Endothelial cell (in vitro differentiated cells): ENCODE measurements at regions not wholly inside any gene's neighbourhood (a gene's known extent, or its start where the extent isn't known, plus 50 kb on each side); places are given as distances from the start of the nearest gene placed in this dataset.

ENCODE experiments used
- DNase-seq: peaks from one replicate; pipeline ENCODE4 v3.0.0; 2021; ENCODE audit warnings: low spot score
- H3K27ac Mint-ChIP-seq: one replicate; pipeline ENCODE4 v1.8.0; 2021; ENCODE audit warnings: mixed read lengths, inconsistent platforms; ENCODE audit not compliant: unreplicated experiment
- H3K27me3 Mint-ChIP-seq: one replicate; pipeline ENCODE4 v1.8.0; 2021; ENCODE audit warnings: mild to moderate bottlenecking, moderate library complexity, mixed read lengths, inconsistent platforms; ENCODE audit not compliant: unreplicated experiment
- H3K36me3 Mint-ChIP-seq: one replicate; pipeline ENCODE4 v1.8.0; 2021; ENCODE audit warnings: mild to moderate bottlenecking, low read depth, mixed read lengths, inconsistent platforms; ENCODE audit not compliant: unreplicated experiment
- H3K4me1 Mint-ChIP-seq: one replicate; pipeline ENCODE4 v1.8.0; 2021; ENCODE audit warnings: mild to moderate bottlenecking, mixed read lengths, inconsistent platforms; ENCODE audit not compliant: unreplicated experiment
- H3K4me3 Mint-ChIP-seq: one replicate; pipeline ENCODE4 v1.8.0; 2021; ENCODE audit warnings: mild to moderate bottlenecking, mixed read lengths, inconsistent platforms; ENCODE audit not compliant: unreplicated experiment
- H3K9me3 Mint-ChIP-seq: one replicate; pipeline ENCODE4 v1.8.0; 2021; ENCODE audit warnings: mixed read lengths, inconsistent platforms; ENCODE audit not compliant: unreplicated experiment
- CTCF ChIP-seq: fragments of 200-600 bp; sonication (generic); IDR thresholded peaks from one replicate; pipeline ENCODE4 v1.5.0; 2021; ENCODE audit warnings: antibody characterized with exemption; ENCODE audit not compliant: unreplicated experiment

GRCh38 chrX:107507093-107507743, 57.8 kb downstream of the FRMPD3 start:
- Mint-ChIP-seq H3K36me3 (peaks cover 3% of the 10 kb centered on the region), H3K27me3 (peaks cover 6% of the 10 kb centered on the region), H3K4me3 (no peak overlapping the region), H3K27ac (no peak overlapping the region), H3K9me3 (no peaks in the 10 kb centered on the region), H3K4me1 (no peaks in the 10 kb centered on the region)
- no peak for DNase-seq
- no peak for TF ChIP-seq CTCF

DNA sequence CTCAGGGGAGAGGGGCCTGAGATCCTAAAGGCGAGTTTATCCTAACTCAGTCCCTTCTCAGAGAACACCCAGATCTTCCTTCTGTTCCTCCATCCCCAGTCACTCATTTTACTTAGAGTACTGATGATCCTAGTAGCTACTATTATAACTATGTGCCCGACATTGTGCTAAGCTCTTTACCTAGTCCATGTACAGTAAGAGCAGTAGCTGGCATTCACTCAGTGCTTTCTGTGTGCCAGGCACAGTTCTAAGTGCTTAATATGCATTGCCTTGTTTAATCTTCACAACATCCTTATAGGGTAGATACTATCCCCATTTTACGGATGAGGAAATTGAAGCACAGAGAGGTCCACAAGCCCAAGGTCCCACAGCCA, 58.3 kb downstream of the FRMPD3 start:
- no peaks in the 10 kb centered on the region for H3K9me3 Mint-ChIP-seq
- no peak for DNase-seq
- peaks cover 4% of the 10 kb centered on the region for H3K27me3 Mint-ChIP-seq
- H3K36me3 Mint-ChIP-seq, result peaks cover 3% of the 10 kb centered on the region
- no peak for TF ChIP-seq CTCF
- no peaks in the 10 kb centered on the region for H3K4me1 Mint-ChIP-seq
- no peak overlapping the region for H3K4me3 Mint-ChIP-seq
- H3K27ac Mint-ChIP-seq, result no peak overlapping the region

DNA sequence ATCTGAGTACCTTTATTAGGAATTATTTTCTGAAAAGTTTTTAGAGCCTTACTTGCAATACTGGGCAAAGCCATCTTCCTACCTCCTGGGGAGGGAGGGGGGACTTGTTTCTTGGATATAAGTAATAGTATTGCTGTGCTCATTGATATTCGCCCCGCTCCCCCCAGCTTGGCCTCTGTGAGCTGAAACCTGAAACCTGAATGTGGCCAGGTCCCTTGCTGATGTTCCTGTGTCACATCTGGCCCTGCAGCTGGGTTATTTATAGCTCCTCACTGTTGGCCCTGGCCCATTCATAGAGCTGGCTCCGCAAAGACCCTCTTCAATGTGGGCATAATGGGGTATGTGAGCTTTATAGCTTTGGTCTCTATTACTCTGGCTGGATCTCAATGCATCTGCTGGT, 59.5 kb downstream of the FRMPD3 start:
- Mint-ChIP-seq H3K36me3 (peaks cover 3% of the 10 kb centered on the region), H3K9me3 (no peaks in the 10 kb centered on the region), H3K4me3 (no peak overlapping the region), H3K27me3 (peaks cover 4% of the 10 kb centered on the region), H3K4me1 (peaks cover under 1% of the 10 kb centered on the region), H3K27ac (no peak overlapping the region)
- no peak for TF ChIP-seq CTCF
- no peak for DNase-seq

DNA sequence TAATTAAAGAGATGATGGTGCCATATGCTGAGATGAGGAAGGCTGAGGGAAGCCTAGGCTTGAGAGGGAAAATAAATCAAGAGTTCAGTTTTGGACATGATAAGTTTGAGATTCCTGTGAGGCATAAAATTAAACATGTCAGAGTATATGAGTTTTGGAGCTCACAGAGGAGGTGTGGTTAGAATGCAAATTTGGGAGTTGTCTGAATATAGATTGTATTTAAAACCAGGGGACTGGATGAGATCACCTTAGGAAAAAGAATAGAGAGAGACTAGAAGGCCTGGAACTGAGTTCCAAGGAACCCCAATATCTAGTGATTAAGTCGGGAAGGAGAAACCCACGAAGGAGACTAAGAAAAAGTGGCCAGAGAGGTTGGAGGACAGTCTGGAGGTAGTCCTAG, 65.5 kb downstream of the FRMPD3 start:
- no peak overlapping the region for H3K27ac Mint-ChIP-seq
- peaks cover 4% of the 10 kb centered on the region for H3K4me1 Mint-ChIP-seq
- H3K36me3 Mint-ChIP-seq, result peaks cover 3% of the 10 kb centered on the region
- DNase-seq, result no peak
- H3K27me3 Mint-ChIP-seq, result peaks cover 5% of the 10 kb centered on the region
- no peaks in the 10 kb centered on the region for H3K9me3 Mint-ChIP-seq
- no peak overlapping the region for H3K4me3 Mint-ChIP-seq
- no peak for TF ChIP-seq CTCF

GRCh38 chrX:107521877-107522586, 72.6 kb downstream of the FRMPD3 start:
- Mint-ChIP-seq H3K27ac (no peak overlapping the region), H3K36me3 (no peaks in the 10 kb centered on the region), H3K9me3 (no peaks in the 10 kb centered on the region), H3K4me1 (no peaks in the 10 kb centered on the region), H3K4me3 (no peak overlapping the region), H3K27me3 (peaks cover 1% of the 10 kb centered on the region)
- no peak for TF ChIP-seq CTCF
- DNase-seq, result no peak
